Stimulated activated CD4-positive, alpha-beta T cell treated with anti-CD3 and anti-CD28 coated beads, Interleukin-4, amount 100 ng/mL, for 4 hours (primary cell): ENCODE measurements at regions not wholly inside any gene's neighbourhood (a gene's known extent, or its start where the extent isn't known, plus 50 kb on each side); places are given as distances from the start of the nearest gene placed in this dataset.

ENCODE experiments used
- DNase-seq, 2 experiments: peaks; one replicate each; pipeline ENCODE4 v3.0.0-alpha.2; 2020

DNA sequence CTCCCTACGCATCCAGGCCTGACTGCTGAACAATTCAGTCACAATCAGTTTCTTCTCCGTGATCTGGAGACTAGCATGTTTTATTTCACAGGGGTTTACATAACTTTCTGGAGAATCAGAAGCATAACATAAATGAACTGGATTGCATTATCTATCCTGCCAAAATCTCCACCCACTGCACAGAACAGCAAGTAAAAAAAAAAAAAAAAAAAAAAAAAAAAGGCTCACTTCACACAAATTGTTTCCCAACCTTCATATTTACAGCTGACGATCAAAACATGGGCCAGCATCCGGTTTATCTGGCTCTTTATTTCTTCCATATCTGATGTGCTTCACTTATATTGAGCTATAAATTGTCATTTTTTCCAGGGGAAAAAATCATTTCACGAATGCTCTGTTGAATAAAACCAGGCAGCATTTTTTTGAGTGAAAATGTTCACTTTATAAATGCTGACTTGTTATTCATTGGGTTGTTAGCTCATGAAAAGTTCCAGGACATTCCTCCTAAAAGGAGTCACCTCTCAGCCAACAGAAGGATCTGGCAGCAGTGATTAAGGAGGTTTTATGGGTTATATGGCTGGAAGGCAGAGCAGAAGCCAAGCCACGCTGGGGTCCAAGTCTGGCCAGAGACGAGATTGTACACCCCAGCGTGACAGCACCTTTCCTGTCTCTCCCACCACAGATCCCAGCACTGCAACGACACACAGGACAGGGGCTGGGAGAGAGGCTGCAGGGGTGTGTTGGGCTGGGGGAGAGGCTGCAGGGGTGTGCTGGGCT lies 51.2 kb upstream of the GLI2 start:
- no peak for DNase-seq

DNA sequence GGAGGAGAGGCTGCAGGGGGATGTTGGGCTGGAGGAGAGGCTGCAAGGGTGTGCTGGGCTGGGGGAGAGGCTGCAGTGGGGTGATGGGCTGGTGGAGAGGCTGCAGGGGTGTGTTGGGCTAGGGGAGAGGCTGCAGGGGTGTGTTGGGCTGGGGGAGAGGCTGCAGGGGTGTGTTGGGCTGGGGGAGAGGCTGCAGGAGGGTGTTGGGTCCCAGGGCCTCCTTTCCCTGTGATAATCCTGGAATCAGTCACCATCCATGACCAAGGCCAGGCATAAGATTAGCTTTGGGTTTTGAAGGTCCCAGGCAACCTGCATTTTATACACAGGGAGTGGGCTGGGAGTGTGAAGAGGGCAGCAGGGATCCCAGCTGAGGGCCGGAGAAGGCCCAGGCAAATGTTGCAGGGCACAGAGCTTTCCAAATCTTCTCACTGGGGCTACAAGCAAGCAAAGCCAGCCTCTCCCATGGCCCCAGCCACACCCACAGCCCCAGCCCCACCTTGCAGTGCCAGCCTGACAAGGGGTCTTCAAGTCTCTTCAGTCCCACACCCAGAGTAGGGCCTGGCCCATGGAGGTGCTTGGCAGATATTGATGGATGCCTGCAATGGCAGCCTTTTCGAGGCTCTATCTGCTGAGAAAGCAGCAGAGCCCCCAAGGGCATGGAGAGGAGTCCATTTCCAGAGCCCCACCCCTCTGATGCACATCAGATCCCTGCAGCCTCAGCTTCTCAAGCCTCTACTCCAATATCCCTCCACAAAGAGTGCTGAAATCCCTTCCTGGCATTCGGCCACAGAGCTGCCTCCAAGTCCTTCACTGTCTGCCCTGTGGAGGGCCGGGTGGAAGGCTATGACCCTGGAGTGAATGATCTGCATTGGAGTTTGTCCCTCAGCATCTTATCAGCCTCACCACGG lies 50.3 kb upstream of the GLI2 start:
- no peak for DNase-seq
